CD4-positive, alpha-beta T cell treated with Interleukin-4 for 4 hours (primary cell): ENCODE measurements at regions not wholly inside any gene's neighbourhood (a gene's known extent, or its start where the extent isn't known, plus 50 kb on each side); places are given as distances from the start of the nearest gene placed in this dataset.
"Not testable (repeated sequence)": the region's sequence is repeated elsewhere in the genome, so short reads cannot be mapped to it uniquely, and the experiment has no call there.

Experiments used
- DNase-seq: peaks from one replicate; pipeline ENCODE4 v3.0.0-alpha.2; 2020

GRCh38 chr5:89712134-89712700, 697.3 kb downstream of the CETN3 start:
- DNase-seq: no peak

GRCh38 chr5:89711526-89711925, 698.0 kb downstream of the CETN3 start:
- no peak for DNase-seq

- no peak for DNase-seq
Observed at GRCh38 chr5:89710006-89710405, 699.5 kb downstream of the CETN3 start.

- DNase-seq: no peak
Observed at GRCh38 chr5:89707891-89708290, 701.7 kb downstream of the CETN3 start.

GRCh38 chr5:89706731-89707130, 702.8 kb downstream of the CETN3 start:
- DNase-seq: no peak

GRCh38 chr5:89703817-89704216, 705.7 kb downstream of the CETN3 start:
- DNase-seq: no peak

GRCh38 chr5:89698028-89698427, 711.5 kb downstream of the CETN3 start:
- no peak for DNase-seq

- no peak for DNase-seq
Observed at GRCh38 chr5:89697581-89697980, 712.0 kb downstream of the CETN3 start.

GRCh38 chr5:89695371-89695770, 714.2 kb downstream of the CETN3 start:
- DNase-seq: no peak

GRCh38 chr5:89694026-89694550, 715.5 kb downstream of the CETN3 start:
- DNase-seq: no peak

- no peak for DNase-seq
Observed at GRCh38 chr5:89690331-89690730, 719.2 kb downstream of the CETN3 start.

GRCh38 chr5:89686081-89686765, 723.3 kb downstream of the CETN3 start:
- DNase-seq: no peak

- DNase-seq: no peak
Observed at GRCh38 chr5:89676634-89677033, 732.9 kb downstream of the CETN3 start.

- DNase-seq: no peak
Observed at GRCh38 chr5:89673019-89673418, 736.5 kb downstream of the CETN3 start.

- no peak for DNase-seq
Observed at GRCh38 chr5:89668821-89669220, 740.7 kb downstream of the CETN3 start.

GRCh38 chr5:89662499-89662898, 747.1 kb downstream of the CETN3 start:
- DNase-seq: no peak

- DNase-seq: no peak
Observed at GRCh38 chr5:89638871-89639270, 755.9 kb upstream of the MEF2C start.

GRCh38 chr5:89634176-89634575, 751.2 kb upstream of the MEF2C start:
- DNase-seq: not testable (repeated sequence)

GRCh38 chr5:89630064-89630463, 747.1 kb upstream of the MEF2C start:
- DNase-seq: not testable (repeated sequence)

- DNase-seq: no peak
Observed at GRCh38 chr5:89628876-89629635, 746.1 kb upstream of the MEF2C start.

- no peak for DNase-seq
Observed at GRCh38 chr5:89615839-89616518, 733.0 kb upstream of the MEF2C start.

GRCh38 chr5:89613222-89613956, 730.4 kb upstream of the MEF2C start:
- no peak for DNase-seq
